ENCODE measurements at regions not wholly inside any gene's neighbourhood (a gene's known extent, or its start where the extent isn't known, plus 50 kb on each side); places are given as distances from the start of the nearest gene placed in this dataset.
"Not testable (repeated sequence)": the region's sequence is repeated elsewhere in the genome, so short reads cannot be mapped to it uniquely, and the experiment has no call there.

DNA sequence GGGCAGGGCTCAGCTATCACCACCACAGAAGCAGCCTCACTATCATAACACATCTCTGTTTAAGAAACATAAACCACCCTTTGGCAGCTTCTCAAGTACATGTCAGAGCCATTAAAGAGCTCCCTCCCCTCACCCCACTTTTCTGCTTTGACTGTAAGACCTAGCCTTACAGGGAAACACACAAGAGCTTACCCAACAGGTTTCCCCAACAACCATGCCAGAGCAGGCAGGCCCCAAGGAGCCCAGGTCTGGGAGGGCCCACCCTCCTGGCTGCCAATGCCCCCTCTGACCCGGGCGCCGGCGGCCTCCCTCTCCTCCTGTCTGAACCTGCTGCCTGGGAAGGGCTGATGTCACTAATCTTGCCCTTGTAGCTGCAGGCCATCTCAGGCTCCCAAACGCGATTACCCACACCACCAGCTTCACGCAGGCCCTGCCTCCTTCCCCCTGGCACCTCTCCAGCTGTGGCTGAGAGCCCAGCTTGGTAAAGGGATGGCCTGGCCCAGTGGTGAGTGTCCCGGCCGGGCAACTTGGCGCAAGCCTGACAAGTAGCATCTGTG is 402.0 kb downstream of the MAFB start:
- H3K9me3 Mint-ChIP-seq, result no peaks in the 10 kb centered on the region
- no peaks in the 10 kb centered on the region for H3K27me3 Mint-ChIP-seq
- H3K36me3 Mint-ChIP-seq (ENCODE audit: low read depth), result no peaks in the 10 kb centered on the region
- no peaks in the 10 kb centered on the region for H3K4me1 Mint-ChIP-seq (ENCODE audit: low read depth)
- no peak overlapping the region for H3K4me3 Mint-ChIP-seq
- no peak overlapping the region for H3K27ac Mint-ChIP-seq
- no peak for DNase-seq

DNA sequence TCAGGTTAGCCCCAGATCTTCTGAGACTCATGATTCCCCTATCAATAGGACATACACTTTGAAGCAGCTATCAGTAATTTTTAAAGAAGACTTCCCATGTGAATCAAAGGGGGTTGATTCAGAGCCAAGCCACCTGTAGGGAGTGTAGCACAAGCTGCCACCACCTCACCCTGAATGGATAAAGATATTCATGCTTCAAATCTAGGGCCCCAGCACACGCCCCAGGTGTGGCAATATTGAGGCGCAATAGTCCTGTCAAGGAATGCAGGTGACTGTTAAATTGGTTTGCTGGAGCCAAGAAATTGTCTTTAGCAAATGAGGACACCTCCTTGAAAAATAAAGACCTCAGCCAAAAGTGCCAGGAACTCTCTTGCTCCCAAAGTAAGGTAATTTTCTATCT is 404.4 kb downstream of the MAFB start:
- no peak for DNase-seq
- Mint-ChIP-seq H3K36me3 (ENCODE audit: low read depth) (no peaks in the 10 kb centered on the region), H3K27ac (no peak overlapping the region), H3K4me1 (ENCODE audit: low read depth) (no peaks in the 10 kb centered on the region), H3K9me3 (no peaks in the 10 kb centered on the region), H3K27me3 (no peaks in the 10 kb centered on the region), H3K4me3 (no peak overlapping the region)

DNA sequence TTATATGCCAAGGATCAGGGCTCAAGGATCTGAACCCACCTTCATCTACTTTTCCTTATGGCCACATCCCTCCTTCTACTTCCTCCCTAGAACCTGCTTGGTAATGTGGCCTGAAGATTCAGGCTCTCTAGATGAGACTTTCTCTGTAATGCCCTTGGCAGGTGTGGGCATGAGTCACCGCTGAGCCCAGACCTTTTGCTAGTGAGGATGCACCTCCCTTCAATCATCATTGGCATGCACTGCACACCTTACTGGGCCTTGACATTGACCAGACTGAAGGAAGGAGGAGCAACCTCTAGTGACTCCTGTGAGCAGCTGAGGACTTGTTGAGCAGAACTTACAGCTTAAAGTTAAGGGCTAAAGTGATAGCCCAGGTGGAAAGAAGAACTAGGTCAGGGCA is 405.3 kb downstream of the MAFB start:
- no peaks in the 10 kb centered on the region for H3K27me3 Mint-ChIP-seq
- H3K36me3 Mint-ChIP-seq (ENCODE audit: low read depth), result no peaks in the 10 kb centered on the region
- no peak overlapping the region for H3K4me3 Mint-ChIP-seq
- no peaks in the 10 kb centered on the region for H3K4me1 Mint-ChIP-seq (ENCODE audit: low read depth)
- no peak for DNase-seq
- H3K27ac Mint-ChIP-seq, result no peak overlapping the region
- no peaks in the 10 kb centered on the region for H3K9me3 Mint-ChIP-seq

DNA sequence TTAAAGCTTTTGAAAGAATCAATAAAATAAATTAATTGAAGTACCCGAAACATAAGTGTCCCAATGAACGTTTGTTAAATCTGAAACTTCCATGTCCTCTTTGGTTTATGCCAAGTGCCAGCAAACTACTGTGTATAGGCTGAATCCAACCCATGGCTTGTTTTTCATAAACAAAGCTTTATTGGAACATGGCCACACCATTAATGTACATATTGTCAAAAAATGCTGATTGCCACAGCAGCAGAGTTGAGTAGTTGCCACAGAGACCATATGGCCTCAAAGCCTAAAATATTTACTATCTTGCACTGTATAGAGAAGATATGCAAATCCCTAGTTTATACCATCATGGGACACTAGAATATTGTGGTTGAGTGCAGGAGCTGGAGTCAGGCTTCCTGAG is 406.1 kb downstream of the MAFB start:
- no peaks in the 10 kb centered on the region for H3K9me3 Mint-ChIP-seq
- no peaks in the 10 kb centered on the region for H3K4me1 Mint-ChIP-seq (ENCODE audit: low read depth)
- no peak overlapping the region for H3K27ac Mint-ChIP-seq
- no peak overlapping the region for H3K4me3 Mint-ChIP-seq
- DNase-seq, result no peak
- H3K36me3 Mint-ChIP-seq (ENCODE audit: low read depth), result no peaks in the 10 kb centered on the region
- H3K27me3 Mint-ChIP-seq, result no peaks in the 10 kb centered on the region

DNA sequence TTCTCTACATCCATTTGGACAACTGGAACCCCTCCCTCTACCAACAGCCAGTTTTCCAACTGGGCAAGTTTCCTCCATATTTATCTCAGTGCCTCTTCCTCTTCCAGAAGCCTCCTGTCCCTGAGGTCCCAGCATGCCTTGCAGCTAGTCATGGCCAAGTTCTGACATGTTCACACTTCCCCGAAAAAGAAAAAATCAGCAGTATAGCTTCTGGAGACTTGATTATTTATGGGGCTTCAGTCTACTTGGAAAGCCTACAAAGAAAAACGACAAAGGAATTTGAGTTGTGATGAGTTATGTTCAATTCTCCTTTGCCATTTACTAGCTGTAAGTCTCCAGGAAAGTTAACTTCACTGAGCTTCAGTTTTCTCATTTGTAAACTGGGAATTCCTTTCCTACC is 406.5 kb downstream of the MAFB start:
- Mint-ChIP-seq H3K27ac (no peak overlapping the region), H3K4me3 (no peak overlapping the region), H3K9me3 (no peaks in the 10 kb centered on the region), H3K27me3 (no peaks in the 10 kb centered on the region), H3K4me1 (ENCODE audit: low read depth) (no peaks in the 10 kb centered on the region), H3K36me3 (ENCODE audit: low read depth) (no peaks in the 10 kb centered on the region)
- no peak for DNase-seq

DNA sequence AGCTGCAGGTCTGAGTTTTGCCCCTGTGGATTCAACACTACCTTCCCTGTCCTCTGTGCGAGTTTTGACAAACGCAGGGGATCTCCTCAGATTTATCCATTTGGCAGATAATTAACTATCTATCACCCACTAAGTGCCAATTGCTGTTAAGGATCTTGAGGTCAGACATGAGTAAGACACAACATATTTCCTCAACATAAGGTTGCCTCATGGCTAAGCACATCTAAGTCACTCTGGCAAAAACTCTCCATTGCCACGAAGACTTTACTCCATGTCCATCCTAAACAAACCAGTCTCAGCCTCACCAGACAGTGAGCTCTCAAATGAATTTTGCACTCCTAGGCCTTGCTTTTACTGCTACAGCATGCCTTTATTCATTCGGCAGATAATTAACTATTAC is 408.4 kb downstream of the MAFB start:
- no peak overlapping the region for H3K27ac Mint-ChIP-seq
- no peaks in the 10 kb centered on the region for H3K9me3 Mint-ChIP-seq
- DNase-seq, result no peak
- no peaks in the 10 kb centered on the region for H3K27me3 Mint-ChIP-seq
- H3K36me3 Mint-ChIP-seq (ENCODE audit: low read depth), result no peaks in the 10 kb centered on the region
- no peak overlapping the region for H3K4me3 Mint-ChIP-seq
- H3K4me1 Mint-ChIP-seq (ENCODE audit: low read depth), result no peaks in the 10 kb centered on the region

DNA sequence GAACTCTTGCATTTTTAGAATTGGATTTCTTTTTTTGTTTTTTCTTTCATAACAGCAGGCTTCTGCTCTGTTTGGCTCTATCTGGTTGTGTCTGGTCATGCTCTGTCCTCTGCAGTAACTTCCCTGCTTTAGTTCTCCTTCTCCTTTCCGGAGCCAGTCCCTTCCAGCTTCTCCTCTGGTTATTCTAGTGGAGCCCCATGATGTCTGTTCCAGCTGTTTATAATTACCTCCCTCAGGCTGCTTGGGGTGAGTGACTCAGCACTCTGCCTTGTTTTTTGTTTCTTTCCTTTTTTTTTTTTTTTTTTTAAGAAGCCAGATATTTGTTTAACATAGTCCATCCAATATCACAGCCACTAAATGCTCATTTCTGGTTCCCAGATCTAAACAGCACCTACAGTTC is 409.6 kb downstream of the MAFB start:
- H3K27me3 Mint-ChIP-seq, result peaks cover 4% of the 10 kb centered on the region
- H3K4me3 Mint-ChIP-seq, result no peak overlapping the region
- no peaks in the 10 kb centered on the region for H3K36me3 Mint-ChIP-seq (ENCODE audit: low read depth)
- H3K4me1 Mint-ChIP-seq (ENCODE audit: low read depth), result no peaks in the 10 kb centered on the region
- DNase-seq, result no peak
- no peak overlapping the region for H3K27ac Mint-ChIP-seq
- no peaks in the 10 kb centered on the region for H3K9me3 Mint-ChIP-seq

DNA sequence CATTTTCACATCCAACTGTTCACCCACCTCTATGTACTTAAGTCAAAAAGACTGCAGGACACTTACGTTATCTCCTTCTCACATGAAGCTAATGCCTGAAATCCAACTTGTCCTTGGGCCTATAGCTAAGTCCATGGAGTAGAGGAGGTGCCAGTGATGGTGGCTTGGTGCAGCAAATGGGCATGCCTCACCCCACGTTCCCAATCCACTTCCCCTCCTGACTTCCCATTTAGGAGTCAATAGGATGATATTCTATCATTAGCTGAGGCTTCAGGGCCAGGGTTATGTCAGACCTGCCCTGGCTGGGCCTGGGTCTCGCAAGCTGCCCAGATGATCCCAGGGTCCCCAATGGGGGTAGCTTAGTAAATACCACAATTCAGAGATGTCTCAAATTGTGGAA is 410.4 kb downstream of the MAFB start:
- Mint-ChIP-seq H3K27ac (no peak overlapping the region), H3K27me3 (peaks cover 4% of the 10 kb centered on the region), H3K4me1 (ENCODE audit: low read depth) (no peaks in the 10 kb centered on the region), H3K9me3 (no peaks in the 10 kb centered on the region), H3K36me3 (ENCODE audit: low read depth) (no peaks in the 10 kb centered on the region), H3K4me3 (no peak overlapping the region)
- no peak for DNase-seq

DNA sequence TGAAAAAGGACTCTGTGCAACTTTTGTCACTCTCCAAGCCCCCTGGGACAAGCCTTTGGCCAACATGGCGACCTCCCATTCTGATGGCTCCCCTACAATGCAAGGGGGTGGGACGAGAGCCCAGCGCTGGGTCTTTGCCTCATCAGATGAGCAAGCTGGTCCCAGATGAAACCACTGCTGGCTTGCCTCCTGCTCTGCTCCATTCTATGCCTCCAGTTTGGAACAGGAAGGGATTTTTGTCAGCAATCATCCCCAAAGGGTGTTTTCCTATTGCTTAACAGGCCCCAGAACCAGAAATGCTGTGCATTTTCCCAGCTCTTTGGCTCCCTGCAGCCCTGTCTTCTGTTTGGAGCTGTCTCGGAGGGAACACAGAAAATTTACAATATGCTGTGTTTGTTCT is 412.7 kb downstream of the MAFB start:
- Mint-ChIP-seq H3K4me1 (ENCODE audit: low read depth) (no peaks in the 10 kb centered on the region), H3K36me3 (ENCODE audit: low read depth) (no peaks in the 10 kb centered on the region), H3K9me3 (no peaks in the 10 kb centered on the region), H3K27ac (no peak overlapping the region), H3K27me3 (peaks cover 4% of the 10 kb centered on the region), H3K4me3 (no peak overlapping the region)
- DNase-seq, result no peak

DNA sequence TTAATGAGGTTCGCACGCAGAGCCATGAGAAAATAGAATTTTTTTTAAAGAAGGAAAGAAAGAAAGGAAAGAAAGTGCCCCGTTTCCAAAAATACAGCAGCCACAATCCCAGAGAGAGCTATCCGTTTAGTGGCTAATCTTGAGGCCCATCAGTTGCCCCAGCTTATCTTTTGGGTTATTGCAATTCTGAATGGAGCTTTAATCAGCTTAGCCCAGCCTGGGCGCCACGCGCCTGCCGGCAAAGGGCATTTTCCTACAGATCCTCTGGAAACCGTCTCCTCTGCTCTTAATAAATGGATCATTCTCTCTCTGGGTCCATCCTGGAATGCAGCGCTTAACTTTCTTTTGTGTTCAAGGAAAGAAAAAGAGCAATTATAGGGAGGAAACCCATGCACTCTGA is 413.3 kb downstream of the MAFB start:
- Mint-ChIP-seq H3K4me3 (no peak overlapping the region), H3K9me3 (no peaks in the 10 kb centered on the region), H3K27me3 (peaks cover 4% of the 10 kb centered on the region), H3K36me3 (ENCODE audit: low read depth) (no peaks in the 10 kb centered on the region), H3K4me1 (ENCODE audit: low read depth) (no peaks in the 10 kb centered on the region), H3K27ac (no peak overlapping the region)
- DNase-seq, result no peak

DNA sequence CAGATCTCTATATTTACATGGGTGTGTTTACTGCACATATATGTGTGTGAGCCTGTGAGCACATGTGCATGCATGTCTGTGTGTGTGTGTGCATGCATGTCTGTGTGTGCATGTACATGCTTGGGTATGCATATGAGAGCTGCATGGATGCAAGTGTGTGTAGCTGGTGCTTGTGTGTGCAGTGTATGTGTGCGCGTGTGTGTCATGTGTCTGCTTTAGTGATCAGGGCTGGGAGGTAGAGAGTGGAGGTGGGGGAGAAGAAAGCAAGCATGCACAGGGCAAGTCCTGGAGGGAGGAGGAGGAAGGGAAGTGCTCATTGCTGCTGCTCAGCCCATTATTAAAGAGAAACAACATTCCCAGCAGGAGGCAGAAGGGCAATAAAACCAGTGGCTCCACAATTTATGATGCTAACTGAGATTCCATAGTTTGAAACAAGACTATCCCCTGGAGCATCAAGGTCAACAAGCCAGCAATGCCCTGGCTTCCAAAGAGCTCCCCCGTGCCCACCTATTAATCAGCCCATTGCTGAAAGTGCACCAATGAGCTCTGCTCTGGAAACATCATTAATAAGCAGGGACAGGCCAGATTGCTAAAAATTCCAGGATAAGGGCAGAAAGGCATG is 414.0 kb downstream of the MAFB start:
- Mint-ChIP-seq H3K36me3 (ENCODE audit: low read depth) (no peaks in the 10 kb centered on the region), H3K27ac (no peak overlapping the region)

DNA sequence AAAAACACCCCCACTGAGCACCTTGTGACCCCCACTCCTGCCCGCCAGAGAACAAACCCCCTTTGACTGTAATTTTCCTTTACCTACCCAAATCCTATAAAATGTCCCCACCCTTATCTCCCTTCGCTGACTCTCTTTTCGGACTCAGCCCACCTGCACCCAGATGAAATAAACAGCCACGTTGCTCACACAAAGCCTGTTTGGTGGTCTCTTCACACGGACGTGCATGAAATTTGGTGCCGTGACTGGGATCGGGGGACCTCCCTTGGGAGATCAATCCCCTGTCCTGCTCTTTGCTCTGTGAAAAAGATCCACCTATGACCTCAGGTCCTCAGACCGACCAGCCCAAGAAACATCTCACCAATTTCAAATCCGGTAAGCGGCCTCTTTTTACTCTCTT is 419.8 kb downstream of the MAFB start:
- H3K36me3 Mint-ChIP-seq (ENCODE audit: low read depth); H3K9me3 Mint-ChIP-seq; H3K27me3 Mint-ChIP-seq; DNase-seq; H3K4me3 Mint-ChIP-seq; H3K4me1 Mint-ChIP-seq (ENCODE audit: low read depth); H3K27ac Mint-ChIP-seq: not testable (repeated sequence)

More for the DNA sequence above, 414.0 kb downstream of the MAFB start:
- H3K27me3 Mint-ChIP-seq, result peaks cover 4% of the 10 kb centered on the region
- no peak for DNase-seq
- H3K4me3 Mint-ChIP-seq, result no peak overlapping the region
- H3K4me1 Mint-ChIP-seq (ENCODE audit: low read depth), result no peaks in the 10 kb centered on the region
- no peaks in the 10 kb centered on the region for H3K9me3 Mint-ChIP-seq

DNA sequence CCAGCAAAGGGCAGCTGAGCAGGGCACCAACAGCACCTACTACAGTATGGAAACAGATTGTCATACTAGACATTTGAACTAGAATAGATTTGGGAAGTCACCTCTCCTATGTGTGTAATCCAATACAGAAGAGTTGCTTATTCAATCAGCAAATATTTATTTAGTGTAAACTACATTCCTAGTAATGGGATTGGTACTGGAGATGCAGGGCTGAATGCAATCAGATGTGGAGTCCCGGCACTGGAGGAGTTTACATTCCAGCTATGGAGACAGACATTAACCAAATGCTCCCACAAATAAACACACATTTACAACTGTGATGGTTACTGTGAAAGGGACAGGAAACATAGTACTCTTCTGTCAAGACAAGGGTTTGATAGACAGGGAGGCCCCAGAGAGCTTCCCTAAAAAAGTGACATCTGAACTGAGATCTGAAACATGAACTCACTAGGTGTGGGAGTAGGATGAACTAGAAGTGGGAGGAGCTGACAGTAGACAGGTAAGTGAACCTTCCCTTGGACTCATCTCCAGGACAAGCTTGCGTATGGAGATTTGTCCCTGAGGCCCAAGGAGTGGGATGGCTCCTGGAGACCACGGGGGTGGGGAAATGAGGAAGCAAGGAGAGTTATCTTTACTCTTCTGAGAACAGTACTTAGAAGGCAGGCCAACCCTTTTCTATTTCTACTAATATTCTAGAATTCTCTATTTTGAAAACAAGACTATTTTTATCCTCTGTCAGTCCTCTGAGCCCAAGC is 420.5 kb downstream of the MAFB start:
- no peaks in the 10 kb centered on the region for H3K36me3 Mint-ChIP-seq (ENCODE audit: low read depth)
- no peaks in the 10 kb centered on the region for H3K4me1 Mint-ChIP-seq (ENCODE audit: low read depth)
- no peaks in the 10 kb centered on the region for H3K9me3 Mint-ChIP-seq
- H3K4me3 Mint-ChIP-seq, result no peak overlapping the region
- no peaks in the 10 kb centered on the region for H3K27me3 Mint-ChIP-seq
- H3K27ac Mint-ChIP-seq, result no peak overlapping the region
- DNase-seq, result no peak

DNA sequence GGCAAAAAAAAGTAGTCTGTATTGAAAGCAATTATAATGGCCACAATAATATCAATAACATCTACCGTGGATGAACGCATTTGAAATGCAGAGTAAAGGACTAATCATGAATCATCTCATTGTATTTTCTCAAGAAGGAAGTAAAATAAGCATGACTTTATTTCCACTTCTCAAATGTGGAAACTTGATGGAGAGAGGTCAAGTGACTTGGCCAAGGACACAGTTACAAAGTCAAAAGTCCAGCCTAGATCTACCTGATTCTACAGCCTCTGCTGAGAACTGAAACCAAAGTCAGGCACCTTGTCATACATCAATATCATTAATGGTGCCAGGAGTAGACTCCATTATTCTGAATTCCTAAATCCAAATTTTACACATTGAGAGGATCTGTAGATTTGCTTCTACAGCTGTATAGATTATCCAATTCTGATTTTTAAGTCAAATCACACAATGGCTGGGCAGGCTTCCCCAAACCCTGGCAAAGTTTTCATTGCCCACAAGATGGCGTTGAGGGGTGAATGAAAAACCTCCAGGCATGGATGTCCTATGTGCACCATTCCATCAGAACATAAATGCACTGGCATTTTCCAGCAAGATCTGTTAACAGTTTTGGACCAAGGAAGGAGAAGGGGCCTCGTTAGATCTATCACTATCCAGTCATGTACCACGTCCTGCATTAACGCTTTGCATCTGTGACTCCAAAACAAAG is 423.1 kb downstream of the MAFB start:
- Mint-ChIP-seq H3K9me3 (no peaks in the 10 kb centered on the region), H3K27ac (no peak overlapping the region), H3K36me3 (ENCODE audit: low read depth) (no peaks in the 10 kb centered on the region), H3K4me1 (ENCODE audit: low read depth) (no peaks in the 10 kb centered on the region), H3K4me3 (no peak overlapping the region), H3K27me3 (no peaks in the 10 kb centered on the region)
- DNase-seq, result no peak

DNA sequence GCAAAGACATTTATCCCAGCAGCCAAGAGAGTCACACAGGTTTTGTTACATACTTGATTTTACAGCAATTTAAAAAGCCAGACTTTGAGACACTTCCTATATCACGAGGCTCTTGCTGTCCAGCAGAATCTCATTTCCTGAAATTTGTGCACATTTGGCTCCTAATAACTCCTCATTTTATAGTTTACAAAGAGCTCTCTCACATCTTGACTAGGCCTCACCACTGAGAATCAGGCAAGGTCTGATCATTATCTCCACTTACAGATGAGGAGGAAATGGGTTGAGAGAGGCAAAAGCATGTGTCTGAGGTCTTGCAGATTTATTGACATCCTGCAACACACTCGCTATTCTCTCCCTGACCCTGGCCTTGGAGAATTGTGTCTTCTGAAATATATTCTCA is 426.8 kb downstream of the MAFB start:
- no peaks in the 10 kb centered on the region for H3K9me3 Mint-ChIP-seq
- H3K27ac Mint-ChIP-seq, result no peak overlapping the region
- no peaks in the 10 kb centered on the region for H3K27me3 Mint-ChIP-seq
- no peaks in the 10 kb centered on the region for H3K36me3 Mint-ChIP-seq (ENCODE audit: low read depth)
- H3K4me1 Mint-ChIP-seq (ENCODE audit: low read depth), result no peaks in the 10 kb centered on the region
- DNase-seq, result no peak
- H3K4me3 Mint-ChIP-seq, result no peak overlapping the region
